Endothelial cell of umbilical vein (primary cell): ENCODE measurements at regions not wholly inside any gene's neighbourhood (a gene's known extent, or its start where the extent isn't known, plus 50 kb on each side); places are given as distances from the start of the nearest gene placed in this dataset.

Experiments
- BruUV-seq: library from RNA; stranded (reverse); fragments of 400-500 nt; replicated peaks from 2 replicates; lab custom pipeline; 2021; lab: Mats Ljungman, UMichigan
- CTCF ChIA-PET: fragments of 300-600, 350-600 bp; sonication (Branson Sonifier 250); formaldehyde crosslinking; loops from one replicate; lab custom pipeline; 2021; ENCODE audit warnings: antibody characterized with exemption, inconsistent platforms; lab: Charles Lee
- POLR2A ChIA-PET: fragments of 300-600, 350-600 bp; sonication (Branson Sonifier 250); formaldehyde crosslinking; loops from one replicate; lab custom pipeline; 2021; ENCODE audit warnings: antibody characterized with exemption, inconsistent platforms; lab: Charles Lee
- DNase-seq: peaks from one replicate; pipeline ENCODE4 v3.0.0-alpha.2; 2011; ENCODE audit warnings: low read depth, low spot score
- FAIRE-seq: peaks from 2 replicates; lab custom pipeline; 2011; peaks lifted over from hg19 to GRCh38; lab: Jason Lieb, UNC
- H2AFZ ChIP-seq: 2 replicates; pipeline ENCODE4 v1.6.0; 2012; ENCODE audit warnings: low read depth, low read length, control low read depth, inconsistent platforms
- H3K27ac ChIP-seq: 2 replicates; pipeline ENCODE4 v1.5.1; 2011; ENCODE audit warnings: low read depth, mild to moderate bottlenecking, control low read depth, low read length, moderate library complexity; ENCODE audit not compliant: insufficient read depth
- H3K27me3 ChIP-seq, 2 experiments: 2 replicates each; pipeline versions ENCODE4 v1.6.0 to v1.6.1; 2011; ENCODE audit warnings: low read length in 2 of 2, mixed read lengths in 1 of 2; ENCODE audit not compliant: control insufficient read depth in 2 of 2, insufficient read depth in 2 of 2
- H3K36me3 ChIP-seq, 2 experiments: 2 replicates in 1 of 2; 3 replicates in 1 of 2; pipeline ENCODE4 v1.5.1; 2011; ENCODE audit warnings: low read length in 2 of 2, mild to moderate bottlenecking in 1 of 2, moderate library complexity in 1 of 2; ENCODE audit not compliant: control insufficient read depth in 2 of 2, insufficient read depth in 2 of 2; ENCODE audit errors: extremely low read depth in 1 of 2
- H3K4me1 ChIP-seq: 3 replicates; pipeline ENCODE4 v1.5.1; 2011; ENCODE audit warnings: mild to moderate bottlenecking, low read length; ENCODE audit not compliant: control insufficient read depth, insufficient read depth; ENCODE audit errors: extremely low read depth
- H3K4me2 ChIP-seq: 2 replicates; pipeline ENCODE4 v1.6.1; 2011; ENCODE audit warnings: low read length, control low read depth, mixed read lengths; ENCODE audit not compliant: insufficient read depth
- H3K4me3 ChIP-seq, 3 experiments: fragments of 200-600 bp in 1 of 3; sonication (generic), shearing (Covaris generic) in 1 of 3; replicated peaks in 1 of 3; 2 replicates each; pipeline ENCODE4 v1.5.1; 2011 to 2016; ENCODE audit warnings: control low read depth in 3 of 3, low read length in 3 of 3, mild to moderate bottlenecking in 2 of 3, inconsistent platforms in 1 of 3, low read depth in 1 of 3, moderate library complexity in 1 of 3; ENCODE audit not compliant: insufficient read depth in 1 of 3
- H3K79me2 ChIP-seq: 2 replicates; pipeline ENCODE4 v1.6.0; 2012; ENCODE audit warnings: low read length, inconsistent platforms; ENCODE audit not compliant: control insufficient read depth, insufficient read depth
- H3K9ac ChIP-seq: replicated peaks from 2 replicates; pipeline ENCODE3; 2011; ENCODE audit warnings: low read length, control low read depth; ENCODE audit not compliant: insufficient read depth; ENCODE audit errors: extremely low read depth
- H3K9me1 ChIP-seq: replicated peaks from 3 replicates; pipeline ENCODE4 v1.6.0; 2011; ENCODE audit warnings: mild to moderate bottlenecking, low read length; ENCODE audit not compliant: control insufficient read depth, insufficient read depth; ENCODE audit errors: extremely low read depth
- H3K9me3 ChIP-seq: replicated peaks from 2 replicates; pipeline ENCODE4 v1.5.1; 2012; ENCODE audit warnings: low read length, inconsistent platforms; ENCODE audit not compliant: control insufficient read depth, insufficient read depth
- H4K20me1 ChIP-seq: replicated peaks from 2 replicates; pipeline ENCODE3; 2011; ENCODE audit warnings: mild to moderate bottlenecking, low read length; ENCODE audit not compliant: control insufficient read depth, insufficient read depth; ENCODE audit errors: extremely low read depth
- CTCF ChIP-seq, 2 donors: IDR thresholded peaks; 1 replicate in 1 of 2; 2 replicates in 1 of 2; pipeline ENCODE4 v1.5.1; 2011; ENCODE audit warnings: low read length in 2 of 2, mild to moderate bottlenecking in 2 of 2, moderate library complexity in 2 of 2, control low read depth in 1 of 2, inconsistent platforms in 1 of 2, low read depth in 1 of 2; ENCODE audit not compliant: insufficient read depth in 1 of 2; ENCODE audit errors: extremely low read depth in 1 of 2
- EZH2 ChIP-seq: IDR thresholded peaks from 2 replicates; pipeline ENCODE4 v1.6.1; 2012; ENCODE audit warnings: borderline replicate concordance, low read depth, mild to moderate bottlenecking, moderate library complexity, low read length, inconsistent platforms; ENCODE audit not compliant: severe bottlenecking
- FOS ChIP-seq: IDR thresholded peaks from 2 replicates; pipeline ENCODE4 v1.6.1; 2011; ENCODE audit warnings: mild to moderate bottlenecking, low read length, moderate library complexity, borderline replicate concordance; ENCODE audit not compliant: insufficient read depth
- GATA2 ChIP-seq: IDR thresholded peaks from 2 replicates; pipeline ENCODE4 v1.7.0; 2011; ENCODE audit warnings: low read depth, mild to moderate bottlenecking, moderate library complexity, mixed read lengths, low read length; ENCODE audit not compliant: insufficient read length, insufficient read depth
- JUN ChIP-seq: IDR thresholded peaks from 2 replicates; pipeline ENCODE4 v1.6.1; 2011; ENCODE audit warnings: borderline replicate concordance, low read depth; ENCODE audit not compliant: insufficient read length, insufficient read depth
- MAX ChIP-seq: IDR thresholded peaks from 2 replicates; pipeline ENCODE4 v1.6.1; 2011; ENCODE audit not compliant: insufficient read depth, insufficient read length
- MYC ChIP-seq: IDR thresholded peaks from one replicate; pipeline ENCODE4 v1.6.1; 2011; ENCODE audit warnings: mild to moderate bottlenecking, low read depth, low read length
- POLR2A ChIP-seq: IDR thresholded peaks from 2 replicates; pipeline ENCODE4 v1.6.1; 2012; ENCODE audit warnings: low read depth, mild to moderate bottlenecking, control low read depth, low read length
- POLR2AphosphoS5 ChIP-seq: IDR thresholded peaks from 2 replicates; pipeline ENCODE4 v1.6.1; 2012; ENCODE audit warnings: low read depth, mild to moderate bottlenecking, control low read depth, low read length, moderate library complexity; ENCODE audit not compliant: insufficient read depth
- dilution Hi-C: fragments of 300-500 bp; cut with MboI; formaldehyde crosslinking; loops from one replicate; pipeline ENCODE4 v1.15.0; 2019; ENCODE audit warnings: low sequenced_read_pairs; ENCODE audit not compliant: extremely low pct_ligation_motif_present
- intact Hi-C: fragments of 100-400 bp; cut with micrococcal nuclease; formaldehyde crosslinking; loops from one replicate; pipeline ENCODE4 v1.10.0; 2022

GRCh38 chr2:34907812-34908211 is 1308.7 kb upstream of the FAM98A start:
- FAIRE-seq, result no peak
- DNase-seq, result no peak
- ChIA-PET POLR2A (no interaction called here), CTCF (no interaction called here)
- Histone ChIP-seq H3K4me3 (no peak overlapping the region), H4K20me1 (no peaks in the 10 kb centered on the region), H2AFZ (no peak overlapping the region), H3K4me1 (no peaks in the 10 kb centered on the region), H3K9ac (no peak overlapping the region), H3K27ac (no peak overlapping the region), H3K79me2 (no peaks in the 10 kb centered on the region), H3K9me3 (no peaks in the 10 kb centered on the region), H3K4me2 (no peak overlapping the region), H3K9me1 (no peaks in the 10 kb centered on the region), H3K27me3 (no peaks in the 10 kb centered on the region), H3K36me3 (no peaks in the 10 kb centered on the region)
- TF ChIP-seq MYC (no peak), MAX (no peak), FOS (no peak), CTCF (IDR thresholded peaks at IDR 0.05; ENCODE audit: extremely low read depth in 1 of 2, insufficient read depth in 1 of 2, low read depth in 1 of 2, low read length in 2 of 2) (no peak), POLR2AphosphoS5 (no peak), POLR2A (no peak), JUN (no peak)
- dilution Hi-C loops, result no loop called here
- intact Hi-C loops, result no loop called here
- no TSS peak for BruUV-seq

- Histone ChIP-seq H4K20me1 (no peaks in the 10 kb centered on the region), H3K36me3 (no peaks in the 10 kb centered on the region), H3K9me3 (no peaks in the 10 kb centered on the region), H3K9ac (no peak overlapping the region), H3K4me1 (no peaks in the 10 kb centered on the region), H3K9me1 (no peaks in the 10 kb centered on the region), H3K27ac (no peak overlapping the region), H3K79me2 (no peaks in the 10 kb centered on the region), H3K4me3 (no peak overlapping the region), H3K4me2 (no peak overlapping the region), H3K27me3 (no peaks in the 10 kb centered on the region), H2AFZ (no peak overlapping the region)
- no peak for DNase-seq
- ChIA-PET CTCF (no interaction called here), POLR2A (no interaction called here)
- BruUV-seq, result no TSS peak
- FAIRE-seq, result no peak
- TF ChIP-seq EZH2 (no peak), FOS (no peak), POLR2A (no peak), CTCF (IDR thresholded peaks at IDR 0.05; ENCODE audit: extremely low read depth in 1 of 2, insufficient read depth in 1 of 2, low read depth in 1 of 2, low read length in 2 of 2) (no peak), POLR2AphosphoS5 (no peak), MYC (no peak), MAX (no peak), JUN (no peak), GATA2 (no peak)
- dilution Hi-C loops (no loop called here), intact Hi-C loops (no loop called here)
Measured at GRCh38 chr2:34901739-34902138, 1302.6 kb upstream of the FAM98A start.
